RWPE2 (cell line): ENCODE measurements at regions not wholly inside any gene's neighbourhood (a gene's known extent, or its start where the extent isn't known, plus 50 kb on each side); places are given as distances from the start of the nearest gene placed in this dataset.
A peak's percentile ranks its signal among the peaks of the same experiment; 100 is the strongest.

Source experiments
- ATAC-seq: fragments of 200-7000 bp; cut with Tn5 transposase; 3 replicates; pipeline ENCODE4 v1.9.1; 2021; ENCODE audit warnings: low read depth
- DNase-seq: peaks from one replicate; pipeline ENCODE4 v3.0.0-alpha.2; 2020; ENCODE audit warnings: low spot score
- H3K27ac ChIP-seq: fragments of 450-650 bp; 2 replicates; pipeline ENCODE4 v1.5.1; 2017; ENCODE audit warnings: mild to moderate bottlenecking; ENCODE audit not compliant: poor library complexity, severe bottlenecking
- H3K27me3 ChIP-seq: fragments of 250-450 bp; sonication (Bioruptor Pico); 2 replicates; pipeline ENCODE4 v1.5.1; 2021; ENCODE audit warnings: mild to moderate bottlenecking, moderate library complexity; ENCODE audit not compliant: insufficient read depth, poor library complexity, severe bottlenecking
- H3K36me3 ChIP-seq: fragments of 250-450 bp; sonication (Bioruptor Pico); 2 replicates; pipeline ENCODE4 v1.5.1; 2020; ENCODE audit warnings: low read depth, mild to moderate bottlenecking, moderate library complexity
- H3K4me1 ChIP-seq: fragments of 250-450 bp; sonication (Bioruptor Pico); 2 replicates; pipeline ENCODE4 v1.5.1; 2021; ENCODE audit warnings: mild to moderate bottlenecking, moderate library complexity; ENCODE audit not compliant: insufficient read depth, poor library complexity, severe bottlenecking
- H3K4me3 ChIP-seq: fragments of 250-450 bp; sonication (Bioruptor Pico); 2 replicates; pipeline ENCODE4 v1.5.1; 2021; ENCODE audit warnings: mild to moderate bottlenecking, moderate library complexity; ENCODE audit not compliant: severe bottlenecking
- H3K9me3 ChIP-seq: fragments of 250-450 bp; sonication (Bioruptor Pico); 2 replicates; pipeline ENCODE4 v1.5.1; 2021; ENCODE audit warnings: mild to moderate bottlenecking, moderate library complexity; ENCODE audit not compliant: severe bottlenecking
- TF ChIP-seq, protein P1 (sequence below): fragments of 450-650 bp; IDR thresholded peaks from one replicate; pipeline ENCODE4 v1.5.1; 2017; ENCODE audit warnings: mild to moderate bottlenecking, moderate library complexity; ENCODE audit not compliant: poor library complexity, severe bottlenecking

DNA sequence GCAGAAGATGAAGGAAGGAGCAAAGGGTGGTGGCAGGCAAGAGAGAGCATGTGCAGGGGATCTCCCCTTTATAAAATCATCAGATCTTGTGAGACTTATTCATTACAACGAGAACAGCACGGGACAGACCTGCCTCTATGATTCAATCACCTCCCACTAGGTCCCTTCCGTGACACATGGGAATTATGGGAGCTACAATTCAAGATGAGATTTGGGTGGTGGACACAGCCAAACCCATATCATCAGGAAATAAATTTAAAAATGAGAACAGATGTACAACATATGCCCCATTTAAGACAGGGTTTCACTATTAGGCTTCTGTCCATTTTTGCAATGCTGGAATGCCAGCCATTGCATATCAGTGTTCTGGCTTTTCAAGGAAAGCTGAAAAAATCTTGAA, 346.7 kb upstream of the SLIT2 start:
- Histone ChIP-seq H3K4me3 (no peak overlapping the region), H3K36me3 (no peaks in the 10 kb centered on the region; the same call in 1 of the 2 replicates), H3K27ac (no peak overlapping the region), H3K9me3 (no peaks in the 10 kb centered on the region), H3K27me3 (no peaks in the 10 kb centered on the region), H3K4me1 (no peaks in the 10 kb centered on the region)
- ATAC-seq (no peak), DNase-seq (no peak)
- TF ChIP-seq, protein P1, sequence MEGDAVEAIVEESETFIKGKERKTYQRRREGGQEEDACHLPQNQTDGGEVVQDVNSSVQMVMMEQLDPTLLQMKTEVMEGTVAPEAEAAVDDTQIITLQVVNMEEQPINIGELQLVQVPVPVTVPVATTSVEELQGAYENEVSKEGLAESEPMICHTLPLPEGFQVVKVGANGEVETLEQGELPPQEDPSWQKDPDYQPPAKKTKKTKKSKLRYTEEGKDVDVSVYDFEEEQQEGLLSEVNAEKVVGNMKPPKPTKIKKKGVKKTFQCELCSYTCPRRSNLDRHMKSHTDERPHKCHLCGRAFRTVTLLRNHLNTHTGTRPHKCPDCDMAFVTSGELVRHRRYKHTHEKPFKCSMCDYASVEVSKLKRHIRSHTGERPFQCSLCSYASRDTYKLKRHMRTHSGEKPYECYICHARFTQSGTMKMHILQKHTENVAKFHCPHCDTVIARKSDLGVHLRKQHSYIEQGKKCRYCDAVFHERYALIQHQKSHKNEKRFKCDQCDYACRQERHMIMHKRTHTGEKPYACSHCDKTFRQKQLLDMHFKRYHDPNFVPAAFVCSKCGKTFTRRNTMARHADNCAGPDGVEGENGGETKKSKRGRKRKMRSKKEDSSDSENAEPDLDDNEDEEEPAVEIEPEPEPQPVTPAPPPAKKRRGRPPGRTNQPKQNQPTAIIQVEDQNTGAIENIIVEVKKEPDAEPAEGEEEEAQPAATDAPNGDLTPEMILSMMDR, result no peak

DNA sequence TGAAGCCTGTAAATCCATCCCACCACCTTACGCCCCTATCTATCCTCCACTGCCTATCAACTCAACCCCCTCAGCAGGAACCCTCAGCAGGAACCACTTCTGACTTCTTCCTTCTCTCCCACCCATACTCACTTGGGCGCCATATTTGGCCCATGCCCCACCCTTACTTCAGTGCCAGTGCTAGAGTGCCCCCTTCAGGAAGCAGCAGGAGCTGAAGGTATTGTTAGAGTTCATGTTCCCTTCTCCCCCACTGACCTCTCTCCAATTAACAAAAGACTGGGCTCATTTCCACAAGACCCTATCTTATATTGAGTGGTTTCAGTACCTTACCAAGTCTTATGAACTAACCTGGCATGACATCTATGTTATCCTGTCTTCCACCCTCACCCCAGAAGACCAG, 363.1 kb upstream of the SLIT2 start:
- Histone ChIP-seq H3K36me3 (no peaks in the 10 kb centered on the region), H3K27ac (no peak overlapping the region), H3K9me3 (no peaks in the 10 kb centered on the region), H3K4me3 (no peak overlapping the region), H3K27me3 (no peaks in the 10 kb centered on the region), H3K4me1 (no peaks in the 10 kb centered on the region)
- no peak for ATAC-seq
- TF ChIP-seq, protein P1, result no peak
- no peak for DNase-seq

GRCh38 chr4:19883841-19884240, 367.9 kb upstream of the SLIT2 start:
- Histone ChIP-seq H3K27ac (no peak overlapping the region), H3K4me3 (no peak overlapping the region), H3K9me3 (no peaks in the 10 kb centered on the region), H3K27me3 (no peaks in the 10 kb centered on the region), H3K36me3 (no peaks in the 10 kb centered on the region), H3K4me1 (no peaks in the 10 kb centered on the region)
- TF ChIP-seq, protein P1, result no peak
- ATAC-seq (0 out of 3 replicates have a peak, but pooled peaks have one; percentile 17), DNase-seq (no peak)

DNA sequence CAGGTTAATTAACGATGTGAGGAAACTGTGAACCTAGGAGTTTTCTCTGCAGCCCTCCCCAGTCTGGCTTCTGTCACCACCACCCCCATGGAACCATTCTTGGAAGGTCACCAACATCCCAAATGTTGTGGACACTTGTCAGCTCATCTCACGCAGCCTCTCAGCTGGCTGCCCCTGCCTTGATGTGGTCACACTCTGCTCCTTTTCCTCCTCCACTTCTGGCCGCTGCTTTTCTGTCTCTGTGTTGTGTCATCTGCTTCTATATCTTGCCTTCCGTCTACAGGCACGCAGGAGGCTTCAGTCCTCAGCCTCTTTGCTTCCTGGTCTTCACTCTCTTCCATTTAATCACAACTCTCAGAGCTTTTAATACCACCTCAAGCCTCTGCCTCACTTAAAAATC, 371.5 kb upstream of the SLIT2 start:
- Histone ChIP-seq H3K9me3 (no peaks in the 10 kb centered on the region), H3K4me1 (no peaks in the 10 kb centered on the region), H3K4me3 (no peak overlapping the region), H3K27ac (no peak overlapping the region), H3K27me3 (no peaks in the 10 kb centered on the region), H3K36me3 (no peaks in the 10 kb centered on the region)
- TF ChIP-seq, protein P1, result no peak
- no peak for DNase-seq
- no peak for ATAC-seq

- H3K27ac ChIP-seq, result no peak overlapping the region
- no peaks in the 10 kb centered on the region for H3K4me1 ChIP-seq
- ATAC-seq (no peak), DNase-seq (no peak)
- no peak overlapping the region for H3K4me3 ChIP-seq
- TF ChIP-seq, protein P1, result no peak
- no peaks in the 10 kb centered on the region for H3K9me3 ChIP-seq
- no peaks in the 10 kb centered on the region for H3K36me3 ChIP-seq
- H3K27me3 ChIP-seq, result no peaks in the 10 kb centered on the region
Measured at GRCh38 chr4:19879330-19879729, 372.4 kb upstream of the SLIT2 start.
